ENCODE measurements at regions not wholly inside any gene's neighbourhood (a gene's known extent, or its start where the extent isn't known, plus 50 kb on each side); places are given as distances from the start of the nearest gene placed in this dataset.

- no peak for TF ChIP-seq POLR2A (IDR thresholded peaks at IDR 0.05; ENCODE audit: low read depth)
- no peak for TF ChIP-seq CTCF (IDR thresholded peaks at IDR 0.05)
- TF ChIP-seq POLR2AphosphoS5 (IDR thresholded peaks at IDR 0.05): no peak
These were observed 371.7 kb upstream of the PTBP2 start for GRCh38 chr1:96349896-96350295.
